Neural progenitor cell (in vitro differentiated cells): ENCODE measurements at regions not wholly inside any gene's neighbourhood (a gene's known extent, or its start where the extent isn't known, plus 50 kb on each side); places are given as distances from the start of the nearest gene placed in this dataset.
"Not testable (repeated sequence)": the region's sequence is repeated elsewhere in the genome, so short reads cannot be mapped to it uniquely, and the experiment has no call there.

Experiments
- EZH2 ChIP-seq: fragments of 200-600 bp; sonication (generic); IDR thresholded peaks from 2 replicates; pipeline ENCODE4 v1.6.1; 2017; ENCODE audit warnings: antibody characterized with exemption, mild to moderate bottlenecking, moderate library complexity
- EZH2phosphoT487 ChIP-seq: fragments of 200-600 bp; sonication (generic); IDR thresholded peaks from 2 replicates; pipeline ENCODE4 v1.6.1; 2017; ENCODE audit warnings: antibody characterized with exemption
- TF ChIP-seq, protein P1 (sequence below): fragments of 200-600 bp; sonication (generic); IDR thresholded peaks from 2 replicates; pipeline ENCODE4 v1.5.1; 2017; ENCODE audit warnings: antibody characterized with exemption, mild to moderate bottlenecking

DNA sequence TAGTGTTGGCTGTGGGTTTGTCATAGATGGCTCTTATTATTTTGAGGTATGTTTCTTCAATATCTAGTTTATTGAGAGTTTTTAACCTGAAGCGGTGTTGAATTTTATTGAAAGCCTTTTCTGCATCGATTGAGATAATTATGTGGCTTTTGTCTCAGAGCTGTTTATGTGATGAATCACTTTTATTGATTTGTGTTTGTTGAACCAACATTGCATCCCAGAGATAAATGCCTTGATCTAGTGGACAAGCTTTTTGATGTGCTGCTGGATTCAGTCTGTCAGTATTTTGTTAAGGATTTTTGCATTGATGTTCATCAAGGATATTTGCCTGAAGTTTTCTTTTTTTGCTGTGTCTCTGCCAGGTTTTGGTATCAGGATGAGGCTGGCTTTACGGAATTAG lies 487.8 kb upstream of the TNP1 start:
- not testable (repeated sequence) for TF ChIP-seq EZH2phosphoT487, EZH2
- TF ChIP-seq, protein P1, sequence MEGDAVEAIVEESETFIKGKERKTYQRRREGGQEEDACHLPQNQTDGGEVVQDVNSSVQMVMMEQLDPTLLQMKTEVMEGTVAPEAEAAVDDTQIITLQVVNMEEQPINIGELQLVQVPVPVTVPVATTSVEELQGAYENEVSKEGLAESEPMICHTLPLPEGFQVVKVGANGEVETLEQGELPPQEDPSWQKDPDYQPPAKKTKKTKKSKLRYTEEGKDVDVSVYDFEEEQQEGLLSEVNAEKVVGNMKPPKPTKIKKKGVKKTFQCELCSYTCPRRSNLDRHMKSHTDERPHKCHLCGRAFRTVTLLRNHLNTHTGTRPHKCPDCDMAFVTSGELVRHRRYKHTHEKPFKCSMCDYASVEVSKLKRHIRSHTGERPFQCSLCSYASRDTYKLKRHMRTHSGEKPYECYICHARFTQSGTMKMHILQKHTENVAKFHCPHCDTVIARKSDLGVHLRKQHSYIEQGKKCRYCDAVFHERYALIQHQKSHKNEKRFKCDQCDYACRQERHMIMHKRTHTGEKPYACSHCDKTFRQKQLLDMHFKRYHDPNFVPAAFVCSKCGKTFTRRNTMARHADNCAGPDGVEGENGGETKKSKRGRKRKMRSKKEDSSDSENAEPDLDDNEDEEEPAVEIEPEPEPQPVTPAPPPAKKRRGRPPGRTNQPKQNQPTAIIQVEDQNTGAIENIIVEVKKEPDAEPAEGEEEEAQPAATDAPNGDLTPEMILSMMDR = not testable (repeated sequence)
